ENCODE measurements at regions not wholly inside any gene's neighbourhood (a gene's known extent, or its start where the extent isn't known, plus 50 kb on each side); places are given as distances from the start of the nearest gene placed in this dataset.
"Not testable (repeated sequence)": the region's sequence is repeated elsewhere in the genome, so short reads cannot be mapped to it uniquely, and the experiment has no call there.

GRCh38 chr3:882533-882932 is 210.3 kb upstream of the CNTN6 start:
- POLR2A ChIA-PET: no interaction called here
- Histone ChIP-seq H3K27ac (ENCODE audit: low read depth, low read length) (no peak overlapping the region), H3K4me3 (ENCODE audit: low read depth, low read length) (no peak overlapping the region), H3K27me3 (ENCODE audit: control insufficient read depth, insufficient read depth, low read length) (no peaks in the 10 kb centered on the region), H3K9me3 (ENCODE audit: control insufficient read depth, insufficient read depth, low read length) (peaks cover 7% of the 10 kb centered on the region; the same call in 1 of the 2 replicates)
- TF ChIP-seq, protein P1, sequence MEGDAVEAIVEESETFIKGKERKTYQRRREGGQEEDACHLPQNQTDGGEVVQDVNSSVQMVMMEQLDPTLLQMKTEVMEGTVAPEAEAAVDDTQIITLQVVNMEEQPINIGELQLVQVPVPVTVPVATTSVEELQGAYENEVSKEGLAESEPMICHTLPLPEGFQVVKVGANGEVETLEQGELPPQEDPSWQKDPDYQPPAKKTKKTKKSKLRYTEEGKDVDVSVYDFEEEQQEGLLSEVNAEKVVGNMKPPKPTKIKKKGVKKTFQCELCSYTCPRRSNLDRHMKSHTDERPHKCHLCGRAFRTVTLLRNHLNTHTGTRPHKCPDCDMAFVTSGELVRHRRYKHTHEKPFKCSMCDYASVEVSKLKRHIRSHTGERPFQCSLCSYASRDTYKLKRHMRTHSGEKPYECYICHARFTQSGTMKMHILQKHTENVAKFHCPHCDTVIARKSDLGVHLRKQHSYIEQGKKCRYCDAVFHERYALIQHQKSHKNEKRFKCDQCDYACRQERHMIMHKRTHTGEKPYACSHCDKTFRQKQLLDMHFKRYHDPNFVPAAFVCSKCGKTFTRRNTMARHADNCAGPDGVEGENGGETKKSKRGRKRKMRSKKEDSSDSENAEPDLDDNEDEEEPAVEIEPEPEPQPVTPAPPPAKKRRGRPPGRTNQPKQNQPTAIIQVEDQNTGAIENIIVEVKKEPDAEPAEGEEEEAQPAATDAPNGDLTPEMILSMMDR (IDR thresholded peaks at IDR 0.05; ENCODE audit: low read depth, low read length): no peak
- CTCF ChIA-PET: no interaction called here
- no peak for DNase-seq (ENCODE audit: low read depth, low spot score)

DNA sequence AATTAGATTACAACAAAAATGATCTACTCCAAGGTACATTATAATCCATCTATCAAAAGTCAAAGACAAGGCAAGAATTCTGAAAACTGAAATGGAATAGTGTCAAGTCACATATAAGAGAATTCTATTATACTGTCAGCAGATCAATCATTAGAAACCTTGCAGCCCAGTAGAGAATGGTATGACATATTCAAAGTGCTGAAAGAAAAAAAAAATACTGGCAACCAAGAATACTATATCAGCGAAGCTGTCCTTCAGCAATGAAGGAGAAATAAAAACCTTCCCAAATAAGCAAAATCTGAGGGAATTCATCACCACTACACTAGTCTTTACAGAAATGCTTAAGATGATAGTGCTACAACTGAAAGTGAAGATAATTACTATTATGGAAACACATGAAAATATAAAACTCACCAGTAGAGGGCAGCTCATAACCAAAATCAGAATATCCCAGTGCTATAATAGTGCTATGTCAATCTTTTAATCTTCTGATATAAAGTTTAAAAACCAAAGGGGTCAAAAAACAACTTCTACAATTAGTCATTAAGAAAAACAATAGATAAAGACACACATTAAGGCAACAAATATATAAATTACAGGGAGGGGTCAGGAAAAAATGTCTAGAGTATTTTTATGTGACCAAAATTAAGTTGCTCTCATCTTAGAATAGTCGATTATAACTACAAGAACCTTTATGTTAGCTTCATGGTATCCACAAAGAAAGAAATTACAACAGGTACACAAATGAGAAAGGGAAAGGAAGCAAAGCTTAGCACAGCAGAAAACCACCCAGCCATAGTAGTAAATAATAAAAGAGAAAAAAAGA is 190.7 kb upstream of the CNTN6 start:
- ChIA-PET POLR2A (no interaction called here), CTCF (no interaction called here)
- H3K27ac ChIP-seq (ENCODE audit: low read depth, low read length): no peak overlapping the region
- peaks cover 8% of the 10 kb centered on the region for H3K9me3 ChIP-seq (ENCODE audit: control insufficient read depth, insufficient read depth, low read length)
- TF ChIP-seq, protein P1 (IDR thresholded peaks at IDR 0.05; ENCODE audit: low read depth, low read length): peak; percentile 35
- no peak for DNase-seq (ENCODE audit: low read depth, low spot score)
- no peaks in the 10 kb centered on the region for H3K27me3 ChIP-seq (ENCODE audit: control insufficient read depth, insufficient read depth, low read length)
- no peak overlapping the region for H3K4me3 ChIP-seq (ENCODE audit: low read depth, low read length)

- Histone ChIP-seq H3K27ac (ENCODE audit: low read depth, low read length) (no peak overlapping the region), H3K27me3 (ENCODE audit: control insufficient read depth, insufficient read depth, low read length) (no peaks in the 10 kb centered on the region), H3K9me3 (ENCODE audit: control insufficient read depth, insufficient read depth, low read length) (peaks cover 21% of the 10 kb centered on the region), H3K4me3 (ENCODE audit: low read depth, low read length) (no peak overlapping the region)
- TF ChIP-seq, protein P1 (IDR thresholded peaks at IDR 0.05; ENCODE audit: low read depth, low read length): no peak
- DNase-seq (ENCODE audit: low read depth, low spot score): no peak
- POLR2A ChIA-PET: no interaction called here
- CTCF ChIA-PET: no interaction called here
These were observed 187.6 kb upstream of the CNTN6 start for GRCh38 chr3:905217-905616.

GRCh38 chr3:906739-907138 is 186.1 kb upstream of the CNTN6 start:
- Histone ChIP-seq H3K4me3 (ENCODE audit: low read depth, low read length) (no peak overlapping the region), H3K27ac (ENCODE audit: low read depth, low read length) (no peak overlapping the region), H3K27me3 (ENCODE audit: control insufficient read depth, insufficient read depth, low read length) (no peaks in the 10 kb centered on the region), H3K9me3 (ENCODE audit: control insufficient read depth, insufficient read depth, low read length) (peaks cover 14% of the 10 kb centered on the region; the same call in 1 of the 2 replicates)
- DNase-seq (ENCODE audit: low read depth, low spot score): no peak
- ChIA-PET CTCF (no interaction called here), POLR2A (no interaction called here)
- TF ChIP-seq, protein P1 (IDR thresholded peaks at IDR 0.05; ENCODE audit: low read depth, low read length): no peak

- TF ChIP-seq, protein P1 (IDR thresholded peaks at IDR 0.05; ENCODE audit: low read depth, low read length): no peak
- no peak overlapping the region for H3K4me3 ChIP-seq (ENCODE audit: low read depth, low read length)
- H3K9me3 ChIP-seq (ENCODE audit: control insufficient read depth, insufficient read depth, low read length): peaks cover 14% of the 10 kb centered on the region; the same call in 1 of the 2 replicates
- POLR2A ChIA-PET: no interaction called here
- no peaks in the 10 kb centered on the region for H3K27me3 ChIP-seq (ENCODE audit: control insufficient read depth, insufficient read depth, low read length)
- DNase-seq (ENCODE audit: low read depth, low spot score): no peak
- CTCF ChIA-PET: no interaction called here
- H3K27ac ChIP-seq (ENCODE audit: low read depth, low read length): no peak overlapping the region
These were observed 184.0 kb upstream of the CNTN6 start for GRCh38 chr3:908839-909238.

- DNase-seq (ENCODE audit: low read depth, low spot score); H3K27ac ChIP-seq (ENCODE audit: low read depth, low read length); POLR2A ChIA-PET; CTCF ChIA-PET; H3K4me3 ChIP-seq (ENCODE audit: low read depth, low read length); H3K27me3 ChIP-seq (ENCODE audit: control insufficient read depth, insufficient read depth, low read length): not testable (repeated sequence)
- H3K9me3 ChIP-seq (ENCODE audit: control insufficient read depth, insufficient read depth, low read length): peaks cover 14% of the 10 kb centered on the region; the same call in 1 of the 2 replicates
These were observed 180.1 kb upstream of the CNTN6 start for GRCh38 chr3:912717-913116.
